Vagina (tissue), 2 donors: ENCODE measurements at regions not wholly inside any gene's neighbourhood (a gene's known extent, or its start where the extent isn't known, plus 50 kb on each side); places are given as distances from the start of the nearest gene placed in this dataset. TPM values are rescaled to one million over a fixed set of nuclear protein-coding genes. Genes with fewer than 3 reads are reported as not detected.

Experiments used
- DNase-seq, 2 donors: peaks; one replicate each; pipeline ENCODE4 v3.0.0-alpha.2; 2017; ENCODE audit errors: extremely low spot score in 2 of 2
- H3K27ac ChIP-seq: fragments of 200-600 bp; sonication (generic); one replicate; pipeline ENCODE4 v1.5.1; 2019
- H3K27me3 ChIP-seq: fragments of 200-600 bp; sonication (generic); one replicate; pipeline ENCODE4 v1.5.1; 2019
- H3K36me3 ChIP-seq, 2 donors: fragments of 200-600 bp; sonication (generic); one replicate each; pipeline ENCODE4 v1.5.1; 2017 to 2019
- H3K4me1 ChIP-seq: fragments of 200-600 bp; sonication (generic); one replicate; pipeline ENCODE4 v1.5.1; 2019
- H3K4me3 ChIP-seq, 2 donors: fragments of 200-600 bp; sonication (generic); 1 replicate in 1 of 2; 2 replicates in 1 of 2; pipeline ENCODE4 v1.5.1; 2016 to 2019
- H3K9me3 ChIP-seq: fragments of 200-600 bp; sonication (generic); one replicate; pipeline ENCODE4 v1.5.1; 2019
- POLR2A ChIP-seq, 2 donors: fragments of 450-650 bp; IDR thresholded peaks; one replicate each; pipeline ENCODE4 v1.6.1; 2017; ENCODE audit warnings: antibody characterized with exemption in 2 of 2, mild to moderate bottlenecking in 2 of 2, moderate library complexity in 2 of 2
- POLR2AphosphoS5 ChIP-seq, 2 donors: sonication (generic); formaldehyde crosslinking; IDR thresholded peaks; one replicate each; pipeline ENCODE4 v1.9.0; 2017; ENCODE audit warnings: antibody characterized with exemption in 2 of 2, mild to moderate bottlenecking in 2 of 2, low read depth in 1 of 2; ENCODE audit not compliant: insufficient read depth in 1 of 2
- intact Hi-C: fragments of 100-400 bp; cut with DNase I; formaldehyde crosslinking; loops from one replicate; pipeline ENCODE4 v1.15.1; 2023
- microRNA-seq: library from miRNA; unstranded; fragments of <30 nt; microRNA quantifications from one replicate; pipeline ENCODE4, GENCODE V29; 2017; ENCODE audit warnings: borderline number of aligned reads, borderline replicate concordance
- small RNA-seq: library from RNA; depleted of rRNA; stranded (forward); fragments of <200 nt; gene quantifications from one replicate; pipeline ENCODE3, GENCODE V24; 2016
- TF ChIP-seq, protein P1 (sequence below), 3 experiments: fragments of 450-650 bp in 2 of 3; fragments of 200-600 bp in 1 of 3; sonication (generic) in 1 of 3; IDR thresholded peaks; one replicate each; pipeline ENCODE4 v1.5.1; 2017 to 2019; ENCODE audit warnings: antibody characterized with exemption in 3 of 3, mild to moderate bottlenecking in 2 of 3, moderate library complexity in 2 of 3

DNA sequence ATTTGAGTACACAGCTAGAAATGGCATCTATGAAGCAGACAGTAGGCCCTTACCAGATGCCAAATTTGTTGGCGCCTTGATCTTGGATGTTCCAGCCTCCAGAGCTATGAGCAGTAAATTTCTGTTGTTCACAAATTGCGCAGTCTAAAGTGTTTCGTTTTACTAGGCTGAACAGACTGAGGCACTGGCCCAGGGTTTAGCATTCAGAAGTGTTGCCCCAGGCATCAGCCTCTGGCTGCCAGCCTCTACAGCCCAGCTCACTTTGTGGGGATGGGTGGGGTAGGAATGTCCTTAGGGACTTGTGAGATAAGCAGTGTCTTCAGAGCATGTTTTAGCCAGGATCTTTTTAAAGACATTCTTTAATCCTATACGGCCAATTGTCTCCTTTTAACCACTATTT, 51.5 kb upstream of the MGAT5 start:
- Histone ChIP-seq H3K9me3 (no peaks in the 10 kb centered on the region), H3K27ac (no peak overlapping the region), H3K36me3 (no peaks in the 10 kb centered on the region), H3K27me3 (no peaks in the 10 kb centered on the region), H3K4me1 (peaks cover 28% of the 10 kb centered on the region), H3K4me3 (no peak overlapping the region)
- DNase-seq, result no peak
- intact Hi-C loops, result no loop called here
- TF ChIP-seq POLR2A (IDR thresholded peaks at IDR 0.05) (no peak), POLR2AphosphoS5 (IDR thresholded peaks at IDR 0.05; ENCODE audit: insufficient read depth in 1 of 2, low read depth in 1 of 2) (no peak)
- TF ChIP-seq, protein P1, sequence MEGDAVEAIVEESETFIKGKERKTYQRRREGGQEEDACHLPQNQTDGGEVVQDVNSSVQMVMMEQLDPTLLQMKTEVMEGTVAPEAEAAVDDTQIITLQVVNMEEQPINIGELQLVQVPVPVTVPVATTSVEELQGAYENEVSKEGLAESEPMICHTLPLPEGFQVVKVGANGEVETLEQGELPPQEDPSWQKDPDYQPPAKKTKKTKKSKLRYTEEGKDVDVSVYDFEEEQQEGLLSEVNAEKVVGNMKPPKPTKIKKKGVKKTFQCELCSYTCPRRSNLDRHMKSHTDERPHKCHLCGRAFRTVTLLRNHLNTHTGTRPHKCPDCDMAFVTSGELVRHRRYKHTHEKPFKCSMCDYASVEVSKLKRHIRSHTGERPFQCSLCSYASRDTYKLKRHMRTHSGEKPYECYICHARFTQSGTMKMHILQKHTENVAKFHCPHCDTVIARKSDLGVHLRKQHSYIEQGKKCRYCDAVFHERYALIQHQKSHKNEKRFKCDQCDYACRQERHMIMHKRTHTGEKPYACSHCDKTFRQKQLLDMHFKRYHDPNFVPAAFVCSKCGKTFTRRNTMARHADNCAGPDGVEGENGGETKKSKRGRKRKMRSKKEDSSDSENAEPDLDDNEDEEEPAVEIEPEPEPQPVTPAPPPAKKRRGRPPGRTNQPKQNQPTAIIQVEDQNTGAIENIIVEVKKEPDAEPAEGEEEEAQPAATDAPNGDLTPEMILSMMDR (IDR thresholded peaks at IDR 0.05), result no peak

GRCh38 chr2:134203175-134203574, 50.7 kb upstream of the MGAT5 start:
- DNase-seq, result no peak
- no peaks in the 10 kb centered on the region for H3K36me3 ChIP-seq
- H3K4me1 ChIP-seq, result peaks cover 31% of the 10 kb centered on the region
- no peaks in the 10 kb centered on the region for H3K9me3 ChIP-seq
- intact Hi-C loops, result no loop called here
- H3K4me3 ChIP-seq, result no peak overlapping the region
- TF ChIP-seq, protein P1 (IDR thresholded peaks at IDR 0.05), result no peak
- TF ChIP-seq POLR2AphosphoS5 (IDR thresholded peaks at IDR 0.05; ENCODE audit: insufficient read depth in 1 of 2, low read depth in 1 of 2) (no peak), POLR2A (IDR thresholded peaks at IDR 0.05) (no peak)
- H3K27ac ChIP-seq, result no peak overlapping the region
- H3K27me3 ChIP-seq, result no peaks in the 10 kb centered on the region

Small RNAs in the stretch of these regions (microRNA-seq; reads per million reads assigned to microRNA genes)
- gene MIR3679, result 2.9 reads per million

Small RNAs in the stretch of these regions (small RNA-seq; reads per million reads assigned to genes)
- gene MIR3679, result not detected
